HCT116 (cell line): ENCODE measurements at regions not wholly inside any gene's neighbourhood (a gene's known extent, or its start where the extent isn't known, plus 50 kb on each side); places are given as distances from the start of the nearest gene placed in this dataset.

ENCODE experiments used
- ATAC-seq: fragments of 200-7000 bp; cut with Tn5 transposase; 2 replicates; pipeline ENCODE4 v1.9.1; 2020; ENCODE audit warnings: mild to moderate bottlenecking, moderate library complexity
- BruUV-seq: library from RNA; stranded (reverse); fragments of 400-500 nt; replicated peaks from 2 replicates; lab custom pipeline; 2021; lab: Mats Ljungman, UMichigan
- CTCF ChIA-PET: fragments of 300-600 bp; sonication (Branson Sonifier 250); formaldehyde crosslinking; loops from one replicate; lab custom pipeline; 2021; ENCODE audit warnings: antibody characterized with exemption; lab: Charles Lee
- POLR2A ChIA-PET: fragments of 300-600, 350-600 bp; sonication (Branson Sonifier 250); formaldehyde crosslinking; loops from one replicate; lab custom pipeline; 2021; ENCODE audit warnings: antibody characterized with exemption; lab: Charles Lee
- RAD21 ChIA-PET, 2 experiments: fragments of 300-600 bp; sonication (Branson Sonifier 250); formaldehyde crosslinking; loops; one replicate each; lab custom pipeline; 2023; ENCODE audit warnings: low total read pairs in 2 of 2; ENCODE audit not compliant: uncharacterized antibody in 2 of 2, unreplicated experiment in 2 of 2, low non-redundant PET in 1 of 2; lab: Charles Lee
- DNase-seq: peaks from one replicate; pipeline ENCODE4 v3.0.0-alpha.2; 2010; ENCODE audit warnings: low read depth, low spot score
- H2AFZ ChIP-seq: fragments of 200-600 bp; shearing (Covaris generic), sonication (generic); 2 replicates; pipeline ENCODE4 v1.6.1; 2017; ENCODE audit warnings: low read depth, mixed run types, mixed read lengths, antibody characterized with exemption, low read length; ENCODE audit not compliant: poor library complexity, severe bottlenecking
- H3K27ac ChIP-seq: 2 replicates; pipeline ENCODE4 v1.5.1; 2012; ENCODE audit warnings: low read depth, low read length
- H3K27me3 ChIP-seq: fragments of 200-600 bp; sonication (generic); 2 replicates; pipeline ENCODE4 v1.6.1; 2016; ENCODE audit warnings: mixed run types, low read length, mixed read lengths; ENCODE audit not compliant: insufficient read depth
- H3K36me3 ChIP-seq, 2 experiments: fragments of 200-500 bp in 1 of 2; fragments of 200-600 bp in 1 of 2; sonication (Bioruptor generic) in 1 of 2; sonication (generic) in 1 of 2; 2 replicates each; pipeline versions ENCODE4 v1.5.1 to v1.6.1; 2014 to 2016; ENCODE audit warnings: low read length in 2 of 2, inconsistent platforms in 1 of 2, mixed read lengths in 1 of 2, mixed run types in 1 of 2; ENCODE audit not compliant: insufficient read depth in 2 of 2, control insufficient read depth in 1 of 2
- H3K4me1 ChIP-seq, 2 experiments: fragments of 200-600 bp in 1 of 2; sonication (generic) in 1 of 2; 2 replicates each; pipeline versions ENCODE4 v1.5.1 to v1.6.1; 2012 to 2017; ENCODE audit warnings: low read length in 2 of 2, inconsistent platforms in 1 of 2, mild to moderate bottlenecking in 1 of 2, mixed read lengths in 1 of 2, mixed run types in 1 of 2, moderate library complexity in 1 of 2; ENCODE audit not compliant: insufficient read depth in 2 of 2, control insufficient read depth in 1 of 2
- H3K4me2 ChIP-seq: fragments of 200-600 bp; sonication (generic); 2 replicates; pipeline ENCODE4 v1.6.1; 2017; ENCODE audit warnings: mixed run types, low read length, mixed read lengths
- H3K4me3 ChIP-seq, 2 experiments: fragments of 200-600 bp in 1 of 2; sonication (generic) in 1 of 2; replicated peaks in 1 of 2; 2 replicates each; pipeline ENCODE4 v1.5.1; 2011 to 2016; ENCODE audit warnings: low read length in 2 of 2, control low read depth in 1 of 2, low read depth in 1 of 2, mild to moderate bottlenecking in 1 of 2, mixed read lengths in 1 of 2, mixed run types in 1 of 2
- H3K79me2 ChIP-seq: fragments of 200-600 bp; sonication (generic); 2 replicates; pipeline ENCODE4 v1.6.1; 2017; ENCODE audit warnings: mild to moderate bottlenecking, mixed run types, low read length, moderate library complexity, mixed read lengths; ENCODE audit not compliant: insufficient read depth
- H3K9ac ChIP-seq: fragments of 200-600 bp; sonication (generic); 2 replicates; pipeline ENCODE4 v1.6.1; 2016; ENCODE audit warnings: low read length, mixed read lengths
- H3K9me2 ChIP-seq: fragments of 200-600 bp; sonication (generic), shearing (Covaris generic); 2 replicates; pipeline ENCODE4 v1.6.1; 2017; ENCODE audit warnings: mixed run types, mild to moderate bottlenecking, moderate library complexity; ENCODE audit not compliant: insufficient read depth
- H3K9me3 ChIP-seq, 2 experiments: fragments of 200-500 bp in 1 of 2; fragments of 200-600 bp in 1 of 2; sonication (Bioruptor generic) in 1 of 2; sonication (generic) in 1 of 2; 2 replicates each; pipeline ENCODE4 v1.6.1; 2014 to 2017; ENCODE audit warnings: low read length in 2 of 2, mixed read lengths in 2 of 2, inconsistent platforms in 1 of 2, low read depth in 1 of 2, mild to moderate bottlenecking in 1 of 2, mixed run types in 1 of 2, moderate library complexity in 1 of 2; ENCODE audit not compliant: control insufficient read depth in 1 of 2, insufficient read depth in 1 of 2
- H4K20me1 ChIP-seq: fragments of 200-600 bp; sonication (generic), shearing (Covaris generic); 2 replicates; pipeline ENCODE4 v1.6.1; 2017; ENCODE audit warnings: mixed run types, mild to moderate bottlenecking, moderate library complexity; ENCODE audit not compliant: insufficient read depth
- EGR1 ChIP-seq: IDR thresholded peaks from 2 replicates; pipeline ENCODE4 v1.6.1; 2012; ENCODE audit warnings: low read depth
- FOSL1 ChIP-seq: IDR thresholded peaks from 2 replicates; pipeline ENCODE4 v1.6.1; 2012; ENCODE audit warnings: low read depth
- SIN3A ChIP-seq: IDR thresholded peaks from 2 replicates; pipeline ENCODE4 v1.6.1; 2012; ENCODE audit warnings: low read depth
- SP1 ChIP-seq: IDR thresholded peaks from 2 replicates; pipeline ENCODE4 v1.6.1; 2012; ENCODE audit warnings: low read depth
- SRF ChIP-seq: IDR thresholded peaks from 2 replicates; pipeline ENCODE4 v1.6.1; 2012; ENCODE audit warnings: low read depth
- YY1 ChIP-seq: IDR thresholded peaks from 2 replicates; pipeline ENCODE4 v1.6.1; 2011; ENCODE audit warnings: low read length, low read depth, moderate library complexity, mild to moderate bottlenecking; ENCODE audit not compliant: insufficient replicate concordance; ENCODE audit errors: extremely low read depth
- ZNF274 ChIP-seq: fragments of 200-500 bp; sonication (Bioruptor generic); IDR thresholded peaks from 2 replicates; pipeline ENCODE4 v1.6.1; 2014; ENCODE audit warnings: mild to moderate bottlenecking, low read depth, low read length, inconsistent platforms
- intact Hi-C: fragments of 100-400 bp; cut with micrococcal nuclease; formaldehyde crosslinking; loops from 2 replicates; pipeline ENCODE4 v1.10.0; 2022
- TF ChIP-seq, protein P1 (sequence below): IDR thresholded peaks from 2 replicates; pipeline ENCODE4 v1.6.1; 2012; ENCODE audit warnings: low read depth
- TF ChIP-seq, protein P2 (sequence below): IDR thresholded peaks from 2 replicates; pipeline ENCODE4 v1.6.1; 2012

DNA sequence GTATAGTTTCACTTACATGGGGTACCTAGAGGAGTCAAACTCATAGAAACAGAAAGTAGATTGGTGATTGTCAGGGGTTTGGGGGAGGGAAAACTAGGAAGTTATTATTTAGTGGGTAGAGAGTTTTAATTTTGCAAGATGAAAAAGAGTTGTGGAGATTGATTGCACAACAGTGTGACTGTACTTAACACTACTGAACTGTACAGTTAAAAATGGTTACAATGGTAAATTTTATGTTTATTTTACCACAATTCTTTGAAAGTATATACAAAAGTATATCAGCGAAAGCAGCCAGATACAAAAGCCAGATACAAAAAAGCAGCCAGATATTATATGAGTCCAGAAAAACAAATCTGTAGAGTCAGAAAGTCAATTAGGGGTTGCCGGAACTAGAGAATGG is 247.6 kb downstream of the IPO8 start:
- H4K20me1 ChIP-seq: no peaks in the 10 kb centered on the region
- no peak overlapping the region for H3K4me2 ChIP-seq
- H3K4me3 ChIP-seq: no peak overlapping the region
- ATAC-seq: no peak
- RAD21 ChIA-PET: no interaction called here
- H2AFZ ChIP-seq: no peak overlapping the region
- H3K27ac ChIP-seq: no peak overlapping the region
- no peak overlapping the region for H3K9ac ChIP-seq
- H3K9me3 ChIP-seq: no peaks in the 10 kb centered on the region
- CTCF ChIA-PET: interaction anchor here (1.6 kb wide), 1 partner anchor 10 kb away, joined by 5 read pairs; no protein-coding TSS in a partner anchor
- H3K9me2 ChIP-seq: no peaks in the 10 kb centered on the region
- no TSS peak for BruUV-seq
- H3K79me2 ChIP-seq: no peaks in the 10 kb centered on the region
- no peak for DNase-seq
- no peaks in the 10 kb centered on the region for H3K4me1 ChIP-seq
- H3K27me3 ChIP-seq: no peaks in the 10 kb centered on the region
- no peaks in the 10 kb centered on the region for H3K36me3 ChIP-seq
- POLR2A ChIA-PET: no interaction called here
- TF ChIP-seq YY1 (no peak), ZNF274 (no peak), SRF (no peak), EGR1 (no peak), SIN3A (no peak), FOSL1 (no peak), SP1 (no peak)
- TF ChIP-seq, protein P1, sequence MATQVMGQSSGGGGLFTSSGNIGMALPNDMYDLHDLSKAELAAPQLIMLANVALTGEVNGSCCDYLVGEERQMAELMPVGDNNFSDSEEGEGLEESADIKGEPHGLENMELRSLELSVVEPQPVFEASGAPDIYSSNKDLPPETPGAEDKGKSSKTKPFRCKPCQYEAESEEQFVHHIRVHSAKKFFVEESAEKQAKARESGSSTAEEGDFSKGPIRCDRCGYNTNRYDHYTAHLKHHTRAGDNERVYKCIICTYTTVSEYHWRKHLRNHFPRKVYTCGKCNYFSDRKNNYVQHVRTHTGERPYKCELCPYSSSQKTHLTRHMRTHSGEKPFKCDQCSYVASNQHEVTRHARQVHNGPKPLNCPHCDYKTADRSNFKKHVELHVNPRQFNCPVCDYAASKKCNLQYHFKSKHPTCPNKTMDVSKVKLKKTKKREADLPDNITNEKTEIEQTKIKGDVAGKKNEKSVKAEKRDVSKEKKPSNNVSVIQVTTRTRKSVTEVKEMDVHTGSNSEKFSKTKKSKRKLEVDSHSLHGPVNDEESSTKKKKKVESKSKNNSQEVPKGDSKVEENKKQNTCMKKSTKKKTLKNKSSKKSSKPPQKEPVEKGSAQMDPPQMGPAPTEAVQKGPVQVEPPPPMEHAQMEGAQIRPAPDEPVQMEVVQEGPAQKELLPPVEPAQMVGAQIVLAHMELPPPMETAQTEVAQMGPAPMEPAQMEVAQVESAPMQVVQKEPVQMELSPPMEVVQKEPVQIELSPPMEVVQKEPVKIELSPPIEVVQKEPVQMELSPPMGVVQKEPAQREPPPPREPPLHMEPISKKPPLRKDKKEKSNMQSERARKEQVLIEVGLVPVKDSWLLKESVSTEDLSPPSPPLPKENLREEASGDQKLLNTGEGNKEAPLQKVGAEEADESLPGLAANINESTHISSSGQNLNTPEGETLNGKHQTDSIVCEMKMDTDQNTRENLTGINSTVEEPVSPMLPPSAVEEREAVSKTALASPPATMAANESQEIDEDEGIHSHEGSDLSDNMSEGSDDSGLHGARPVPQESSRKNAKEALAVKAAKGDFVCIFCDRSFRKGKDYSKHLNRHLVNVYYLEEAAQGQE: no peak
- TF ChIP-seq, protein P2, sequence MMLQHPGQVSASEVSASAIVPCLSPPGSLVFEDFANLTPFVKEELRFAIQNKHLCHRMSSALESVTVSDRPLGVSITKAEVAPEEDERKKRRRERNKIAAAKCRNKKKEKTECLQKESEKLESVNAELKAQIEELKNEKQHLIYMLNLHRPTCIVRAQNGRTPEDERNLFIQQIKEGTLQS: no peak
- TF ChIP-seq, all 23 proteins: peak for 0
- intact Hi-C loops: no loop called here
